ENCODE measurements at regions not wholly inside any gene's neighbourhood (a gene's known extent, or its start where the extent isn't known, plus 50 kb on each side); places are given as distances from the start of the nearest gene placed in this dataset.

DNA sequence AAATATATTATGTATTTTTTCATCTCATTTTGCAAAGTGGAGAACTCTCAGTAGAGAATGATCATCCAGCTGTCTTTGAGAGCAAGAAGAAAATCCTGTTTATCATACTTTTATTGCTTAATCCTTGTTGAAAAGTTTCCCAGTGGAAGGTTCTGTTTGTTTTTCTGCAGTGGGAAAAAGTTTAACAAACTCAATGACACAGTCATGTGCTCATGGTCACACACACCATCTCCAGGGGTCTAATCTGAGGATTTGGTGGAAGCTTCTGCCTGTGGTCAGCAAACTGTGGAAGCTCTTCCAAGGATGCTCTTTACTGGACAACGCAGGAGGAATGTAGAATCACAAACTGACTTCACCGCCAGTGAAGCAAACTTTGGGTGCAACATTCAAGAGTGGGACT, 1003.9 kb downstream of the SORCS3 start:
- Histone ChIP-seq H3K9me3 (ENCODE audit: low read length) (no peaks in the 10 kb centered on the region), H3K27me3 (ENCODE audit: insufficient read depth, low read length) (no peaks in the 10 kb centered on the region), H2AFZ (ENCODE audit: low read depth, low read length) (no peak overlapping the region), H3K36me3 (ENCODE audit: insufficient read depth, low read length) (no peaks in the 10 kb centered on the region), H3K4me3 (ENCODE audit: low read length) (no peak overlapping the region), H3K4me1 (ENCODE audit: insufficient read depth, low read length) (peaks cover 18% of the 10 kb centered on the region)

DNA sequence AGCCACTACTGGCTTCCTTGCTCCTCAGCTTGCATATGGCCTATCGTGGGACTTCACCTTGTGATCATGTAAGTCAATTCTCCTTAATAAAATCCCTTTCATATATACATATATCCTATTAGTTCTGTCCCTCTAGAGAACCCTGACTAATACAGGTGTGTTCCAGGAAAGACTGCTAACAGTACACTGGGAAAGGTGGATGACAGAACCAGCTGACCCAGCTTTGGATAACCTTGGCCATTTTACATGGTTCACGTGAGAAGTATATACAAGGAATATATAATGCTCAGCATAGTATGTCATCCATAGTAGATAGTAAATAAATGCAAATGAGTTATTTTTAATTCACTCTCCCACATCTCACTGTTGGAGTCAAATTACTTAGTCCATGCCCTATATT, 1003.5 kb downstream of the SORCS3 start:
- H3K4me1 ChIP-seq (ENCODE audit: insufficient read depth, low read length), result peaks cover 14% of the 10 kb centered on the region
- H3K36me3 ChIP-seq (ENCODE audit: insufficient read depth, low read length), result no peaks in the 10 kb centered on the region
- H3K9me3 ChIP-seq (ENCODE audit: low read length), result no peaks in the 10 kb centered on the region
- no peak overlapping the region for H3K4me3 ChIP-seq (ENCODE audit: low read length)
- no peaks in the 10 kb centered on the region for H3K27me3 ChIP-seq (ENCODE audit: insufficient read depth, low read length)
- H2AFZ ChIP-seq (ENCODE audit: low read depth, low read length), result no peak overlapping the region

DNA sequence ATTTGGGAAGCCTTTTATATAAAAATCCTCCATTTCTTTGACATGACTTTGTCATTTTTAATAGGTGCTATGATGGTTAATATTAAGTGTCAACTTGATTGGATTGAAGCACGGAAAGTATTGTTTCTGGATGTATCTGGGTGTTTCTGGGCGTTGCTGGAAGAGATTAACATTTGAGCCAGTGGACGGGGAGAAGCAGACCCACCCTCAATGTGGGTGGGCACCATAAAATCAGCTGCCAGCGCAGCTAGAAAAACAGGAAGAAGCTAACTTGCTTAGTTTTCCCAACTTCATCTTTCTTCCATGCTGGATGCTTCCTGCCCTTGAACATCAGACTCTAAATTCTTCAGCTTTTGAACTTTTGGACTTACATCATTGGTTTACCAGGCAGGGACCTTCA, 1003.0 kb downstream of the SORCS3 start:
- Histone ChIP-seq H3K36me3 (ENCODE audit: insufficient read depth, low read length) (no peaks in the 10 kb centered on the region), H3K27me3 (ENCODE audit: insufficient read depth, low read length) (no peaks in the 10 kb centered on the region), H2AFZ (ENCODE audit: low read depth, low read length) (no peak overlapping the region), H3K4me3 (ENCODE audit: low read length) (no peak overlapping the region), H3K9me3 (ENCODE audit: low read length) (no peaks in the 10 kb centered on the region), H3K4me1 (ENCODE audit: insufficient read depth, low read length) (peaks cover 9% of the 10 kb centered on the region)

DNA sequence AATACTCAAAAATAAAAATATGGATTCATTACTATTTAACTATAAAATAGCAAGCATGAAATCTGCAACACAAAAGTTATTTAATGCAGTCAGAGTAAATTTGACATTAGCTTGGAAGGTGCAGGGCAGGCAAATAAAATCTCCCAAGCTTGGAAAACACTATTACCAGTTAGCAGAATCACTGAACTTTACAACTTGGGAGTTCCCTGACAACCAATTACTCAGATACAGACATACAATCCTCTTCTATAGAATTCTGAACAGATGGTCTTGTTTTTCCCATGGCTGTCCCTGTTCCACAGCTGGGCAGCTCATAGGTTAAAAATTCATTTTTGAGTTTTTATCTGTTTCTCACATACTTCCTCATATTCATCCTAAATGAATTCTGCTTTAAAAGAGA, 1002.6 kb downstream of the SORCS3 start:
- Histone ChIP-seq H2AFZ (ENCODE audit: low read depth, low read length) (no peak overlapping the region), H3K4me1 (ENCODE audit: insufficient read depth, low read length) (peaks cover 5% of the 10 kb centered on the region), H3K9me3 (ENCODE audit: low read length) (no peaks in the 10 kb centered on the region), H3K4me3 (ENCODE audit: low read length) (no peak overlapping the region), H3K27me3 (ENCODE audit: insufficient read depth, low read length) (no peaks in the 10 kb centered on the region), H3K36me3 (ENCODE audit: insufficient read depth, low read length) (no peaks in the 10 kb centered on the region)

DNA sequence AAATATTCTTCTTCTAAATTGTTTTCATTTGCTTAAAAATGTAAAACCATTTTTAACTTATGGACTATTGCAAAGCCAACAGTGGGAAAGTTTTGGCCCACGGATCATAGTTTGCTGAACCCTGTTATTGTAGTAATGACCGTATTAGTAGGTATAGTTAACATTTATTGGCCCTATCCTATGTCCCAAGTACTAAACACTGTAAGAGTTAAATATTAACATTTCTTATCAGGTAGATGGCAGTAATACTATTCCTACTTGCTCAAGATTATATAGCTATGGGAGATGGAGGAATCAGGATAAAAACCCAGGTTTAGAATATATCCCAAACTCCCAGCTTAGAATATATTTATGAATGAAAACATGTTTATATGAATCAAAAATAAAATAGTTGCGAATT, 993.2 kb downstream of the SORCS3 start:
- Histone ChIP-seq H2AFZ (ENCODE audit: low read depth, low read length) (no peak overlapping the region), H3K36me3 (ENCODE audit: insufficient read depth, low read length) (no peaks in the 10 kb centered on the region), H3K4me3 (ENCODE audit: low read length) (no peak overlapping the region), H3K27me3 (ENCODE audit: insufficient read depth, low read length) (no peaks in the 10 kb centered on the region), H3K4me1 (ENCODE audit: insufficient read depth, low read length) (no peaks in the 10 kb centered on the region), H3K9me3 (ENCODE audit: low read length) (no peaks in the 10 kb centered on the region)

DNA sequence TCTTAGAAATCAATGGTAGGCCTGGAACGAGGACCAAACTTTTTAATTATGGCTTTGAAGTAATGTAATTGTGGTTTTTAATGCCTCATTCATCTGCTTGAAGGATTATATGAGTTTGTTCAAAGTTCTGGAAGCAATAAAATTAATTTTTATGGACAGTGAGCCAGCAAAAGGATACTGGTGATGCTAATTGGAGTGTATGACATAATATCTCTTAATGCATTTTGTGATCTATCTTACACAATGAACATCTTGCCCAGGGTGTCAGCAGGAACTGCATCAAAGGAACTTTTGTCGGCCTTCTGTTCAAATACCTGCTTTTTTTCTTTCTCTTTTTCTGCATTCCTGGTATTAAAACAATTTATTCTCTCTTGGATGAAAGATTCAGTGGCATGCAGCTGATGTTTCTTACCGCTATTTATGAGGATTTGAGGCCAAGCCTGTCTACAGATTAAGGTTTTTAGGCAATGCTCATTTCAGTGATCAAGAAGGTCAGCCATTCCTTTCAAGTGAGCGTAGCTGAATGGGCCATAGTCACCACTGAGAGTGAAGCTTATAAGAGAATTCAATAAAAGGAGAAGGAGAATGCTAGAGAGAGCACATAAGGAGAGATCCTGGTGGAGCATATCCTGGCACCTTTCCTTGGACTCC, 974.8 kb downstream of the SORCS3 start:
- Histone ChIP-seq H3K4me3 (ENCODE audit: low read length) (no peak overlapping the region), H3K27me3 (ENCODE audit: insufficient read depth, low read length) (no peaks in the 10 kb centered on the region), H3K9me3 (ENCODE audit: low read length) (no peaks in the 10 kb centered on the region), H3K36me3 (ENCODE audit: insufficient read depth, low read length) (no peaks in the 10 kb centered on the region), H3K4me1 (ENCODE audit: insufficient read depth, low read length) (peaks cover 5% of the 10 kb centered on the region), H2AFZ (ENCODE audit: low read depth, low read length) (no peak overlapping the region)

DNA sequence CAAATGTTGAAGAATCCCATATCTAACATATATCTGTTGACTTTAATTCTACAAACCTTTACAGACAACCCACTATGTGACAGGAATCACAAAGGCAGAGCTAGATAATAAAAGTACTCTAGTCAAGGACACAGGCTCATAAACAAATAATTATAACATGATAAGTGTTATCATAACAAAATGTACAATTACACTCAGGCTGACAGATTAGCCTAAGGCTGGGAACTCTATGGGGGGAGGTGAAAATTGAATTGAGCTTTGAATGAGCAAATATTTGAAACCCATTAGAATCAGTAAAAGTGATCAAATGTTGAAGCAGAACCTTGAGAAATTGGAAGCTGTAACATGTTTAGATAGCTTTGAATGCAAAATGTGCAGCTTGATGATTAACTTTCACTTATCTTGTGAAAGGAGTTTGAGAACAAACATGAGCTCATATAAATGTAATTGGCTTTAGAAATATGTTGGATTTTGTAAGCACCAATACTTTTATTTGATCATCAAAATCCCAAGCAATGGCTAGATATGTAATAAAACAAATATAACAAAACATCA, 970.2 kb downstream of the SORCS3 start:
- no peak overlapping the region for H2AFZ ChIP-seq (ENCODE audit: low read depth, low read length)
- no peak overlapping the region for H3K4me3 ChIP-seq (ENCODE audit: low read length)
- H3K9me3 ChIP-seq (ENCODE audit: low read length), result no peaks in the 10 kb centered on the region
- H3K27me3 ChIP-seq (ENCODE audit: insufficient read depth, low read length), result no peaks in the 10 kb centered on the region
- peaks cover 5% of the 10 kb centered on the region for H3K4me1 ChIP-seq (ENCODE audit: insufficient read depth, low read length)
- no peaks in the 10 kb centered on the region for H3K36me3 ChIP-seq (ENCODE audit: insufficient read depth, low read length)

DNA sequence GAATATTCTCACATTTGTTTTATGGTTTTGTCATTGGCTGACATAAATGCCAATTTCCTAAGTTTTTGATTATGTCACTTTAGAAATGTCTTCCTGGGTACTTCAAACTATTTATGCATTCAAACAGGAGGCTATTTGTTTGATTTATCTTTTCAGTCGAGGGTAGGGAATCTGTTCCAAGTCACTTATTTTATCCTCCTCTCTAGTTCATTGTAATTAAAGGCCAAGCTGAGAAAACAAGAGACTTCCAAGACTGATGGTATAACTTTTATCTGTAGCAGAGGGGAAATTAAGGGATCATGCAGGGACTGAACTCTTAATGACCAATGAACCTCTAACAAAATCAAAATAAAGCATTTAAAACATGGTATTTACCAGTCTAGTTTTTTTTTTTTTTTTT, 968.4 kb downstream of the SORCS3 start:
- Histone ChIP-seq H3K9me3 (ENCODE audit: low read length) (no peaks in the 10 kb centered on the region), H3K27me3 (ENCODE audit: insufficient read depth, low read length) (no peaks in the 10 kb centered on the region), H3K36me3 (ENCODE audit: insufficient read depth, low read length) (no peaks in the 10 kb centered on the region), H3K4me3 (ENCODE audit: low read length) (no peak overlapping the region), H2AFZ (ENCODE audit: low read depth, low read length) (no peak overlapping the region), H3K4me1 (ENCODE audit: insufficient read depth, low read length) (peaks cover 7% of the 10 kb centered on the region)

DNA sequence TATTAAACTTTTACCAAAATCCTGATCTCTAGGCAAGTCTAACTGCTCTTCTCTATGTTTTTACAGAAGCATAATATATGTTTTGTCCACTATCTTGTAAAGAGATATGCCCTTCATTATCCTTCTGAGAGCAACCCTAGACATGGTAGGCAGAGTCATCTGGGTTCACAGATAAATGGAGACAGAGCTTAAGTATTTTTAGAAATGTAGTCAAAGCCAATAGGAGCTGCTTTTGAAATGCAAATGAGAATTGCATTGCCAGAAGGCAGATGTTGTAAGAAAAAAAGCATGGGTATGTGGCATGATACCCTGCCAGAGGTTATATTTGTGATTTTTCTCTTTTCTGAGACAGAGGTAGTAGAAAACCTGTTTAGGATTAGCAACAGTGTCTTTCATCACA, 964.8 kb downstream of the SORCS3 start:
- H3K4me1 ChIP-seq (ENCODE audit: insufficient read depth, low read length), result peaks cover 7% of the 10 kb centered on the region
- H3K36me3 ChIP-seq (ENCODE audit: insufficient read depth, low read length), result no peaks in the 10 kb centered on the region
- H2AFZ ChIP-seq (ENCODE audit: low read depth, low read length), result no peak overlapping the region
- no peaks in the 10 kb centered on the region for H3K9me3 ChIP-seq (ENCODE audit: low read length)
- H3K4me3 ChIP-seq (ENCODE audit: low read length), result no peak overlapping the region
- H3K27me3 ChIP-seq (ENCODE audit: insufficient read depth, low read length), result no peaks in the 10 kb centered on the region

DNA sequence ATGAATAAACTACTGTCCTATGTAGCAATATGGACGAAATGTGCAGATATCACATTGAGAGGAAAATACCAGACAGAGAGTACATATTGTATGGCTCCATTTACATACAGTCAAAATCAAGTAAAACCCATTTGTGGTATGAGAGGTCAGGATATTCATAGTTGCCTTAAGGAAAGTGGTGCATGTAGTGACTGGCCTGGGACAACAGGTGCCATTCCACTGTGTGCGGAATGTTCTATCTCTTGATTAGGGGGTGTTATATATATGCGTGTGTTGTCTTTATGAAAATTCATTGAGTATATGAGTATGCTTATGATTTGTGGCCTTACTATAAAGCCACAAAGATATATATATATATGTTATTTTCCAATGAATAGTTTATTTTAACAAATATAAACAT, 964.0 kb downstream of the SORCS3 start:
- no peak overlapping the region for H2AFZ ChIP-seq (ENCODE audit: low read depth, low read length)
- no peaks in the 10 kb centered on the region for H3K9me3 ChIP-seq (ENCODE audit: low read length)
- no peaks in the 10 kb centered on the region for H3K36me3 ChIP-seq (ENCODE audit: insufficient read depth, low read length)
- H3K4me3 ChIP-seq (ENCODE audit: low read length), result no peak overlapping the region
- H3K27me3 ChIP-seq (ENCODE audit: insufficient read depth, low read length), result no peaks in the 10 kb centered on the region
- H3K4me1 ChIP-seq (ENCODE audit: insufficient read depth, low read length), result peaks cover 7% of the 10 kb centered on the region

DNA sequence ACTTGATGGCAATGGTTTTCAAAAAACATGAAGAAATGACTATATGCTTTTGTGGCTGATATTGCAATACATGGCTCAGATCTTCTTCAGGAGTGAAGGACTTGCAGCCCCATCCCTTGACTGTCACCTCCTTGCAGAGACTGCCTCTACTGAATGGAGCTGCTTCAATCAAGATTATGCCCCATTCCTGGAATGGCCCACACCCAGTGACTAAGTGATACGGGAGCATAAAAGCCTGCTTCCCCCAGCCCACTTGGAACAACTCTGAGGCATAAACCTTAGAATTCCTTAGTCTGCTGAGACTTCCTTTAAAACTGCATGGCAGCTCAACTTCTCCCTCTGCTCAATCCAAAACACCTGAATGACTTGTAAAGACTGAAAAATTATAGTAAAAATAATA, 957.1 kb downstream of the SORCS3 start:
- Histone ChIP-seq H3K4me3 (ENCODE audit: low read length) (no peak overlapping the region), H2AFZ (ENCODE audit: low read depth, low read length) (no peak overlapping the region)

DNA sequence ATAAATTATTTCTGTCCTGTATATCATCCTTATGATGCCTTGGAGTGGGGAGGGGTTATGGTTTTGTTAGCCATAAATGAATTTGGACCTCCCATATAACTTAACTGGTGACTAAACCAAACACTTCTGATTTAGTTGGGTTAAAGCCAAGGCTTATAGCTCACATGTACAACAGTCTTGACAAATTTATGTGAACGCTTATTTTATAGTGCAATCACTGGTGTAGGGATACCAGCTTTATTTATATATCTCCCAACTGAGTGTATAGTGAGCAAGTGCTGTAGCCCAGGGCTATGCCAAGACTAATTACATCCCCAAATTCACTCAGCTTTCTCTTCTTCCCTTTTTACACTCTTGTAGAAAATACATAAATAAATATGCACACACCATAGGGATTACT, 956.2 kb downstream of the SORCS3 start:
- H3K36me3 ChIP-seq (ENCODE audit: insufficient read depth, low read length), result no peaks in the 10 kb centered on the region
- H3K9me3 ChIP-seq (ENCODE audit: low read length), result no peaks in the 10 kb centered on the region
- no peak overlapping the region for H3K4me3 ChIP-seq (ENCODE audit: low read length)
- H3K4me1 ChIP-seq (ENCODE audit: insufficient read depth, low read length), result peaks cover 26% of the 10 kb centered on the region
- H2AFZ ChIP-seq (ENCODE audit: low read depth, low read length), result no peak overlapping the region
- H3K27me3 ChIP-seq (ENCODE audit: insufficient read depth, low read length), result no peaks in the 10 kb centered on the region

More for the DNA sequence above, 957.1 kb downstream of the SORCS3 start:
- no peaks in the 10 kb centered on the region for H3K36me3 ChIP-seq (ENCODE audit: insufficient read depth, low read length)
- H3K27me3 ChIP-seq (ENCODE audit: insufficient read depth, low read length), result no peaks in the 10 kb centered on the region
- peaks cover 26% of the 10 kb centered on the region for H3K4me1 ChIP-seq (ENCODE audit: insufficient read depth, low read length)
- no peaks in the 10 kb centered on the region for H3K9me3 ChIP-seq (ENCODE audit: low read length)

DNA sequence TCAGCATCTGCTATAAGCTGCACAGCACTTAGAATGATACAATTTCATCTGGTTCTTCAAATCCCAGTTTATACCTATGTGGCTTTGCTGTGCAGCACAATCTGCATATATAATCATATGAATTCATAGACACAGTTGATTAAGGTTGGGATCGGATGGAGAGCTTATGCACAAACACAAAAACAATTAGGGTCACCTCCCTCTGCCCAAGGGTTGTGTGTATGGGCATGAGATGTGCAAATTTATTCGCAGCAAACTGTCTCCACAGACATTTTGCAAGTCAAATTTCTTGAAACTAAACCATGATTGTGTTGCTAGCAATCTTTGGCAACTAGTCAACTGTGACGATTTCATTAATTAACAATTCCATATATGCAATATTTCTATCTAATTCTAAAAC, 955.7 kb downstream of the SORCS3 start:
- no peaks in the 10 kb centered on the region for H3K36me3 ChIP-seq (ENCODE audit: insufficient read depth, low read length)
- H3K9me3 ChIP-seq (ENCODE audit: low read length), result no peaks in the 10 kb centered on the region
- H2AFZ ChIP-seq (ENCODE audit: low read depth, low read length), result no peak overlapping the region
- no peak overlapping the region for H3K4me3 ChIP-seq (ENCODE audit: low read length)
- H3K4me1 ChIP-seq (ENCODE audit: insufficient read depth, low read length), result peaks cover 26% of the 10 kb centered on the region
- H3K27me3 ChIP-seq (ENCODE audit: insufficient read depth, low read length), result no peaks in the 10 kb centered on the region

DNA sequence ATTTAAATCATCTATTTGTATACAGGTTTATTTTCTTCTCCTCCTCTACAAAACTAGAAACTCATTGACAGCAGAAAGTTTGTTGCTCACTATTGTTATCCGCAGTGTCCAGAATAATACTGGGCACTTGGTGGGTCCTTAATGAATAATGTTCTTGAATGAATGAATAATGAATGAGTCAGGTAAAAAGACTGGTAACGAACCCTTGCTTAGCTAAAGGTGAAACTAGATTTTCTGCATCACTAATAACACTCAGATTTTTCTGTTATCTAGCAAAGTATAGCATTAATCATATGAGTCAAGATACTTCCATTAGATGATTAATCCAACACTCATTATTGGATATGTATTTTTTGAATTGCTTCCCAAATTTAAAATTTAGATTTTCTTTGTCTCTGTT, 953.2 kb downstream of the SORCS3 start:
- no peak overlapping the region for H2AFZ ChIP-seq (ENCODE audit: low read depth, low read length)
- H3K27me3 ChIP-seq (ENCODE audit: insufficient read depth, low read length), result no peaks in the 10 kb centered on the region
- no peaks in the 10 kb centered on the region for H3K9me3 ChIP-seq (ENCODE audit: low read length)
- H3K4me3 ChIP-seq (ENCODE audit: low read length), result no peak overlapping the region
- H3K4me1 ChIP-seq (ENCODE audit: insufficient read depth, low read length), result peaks cover 21% of the 10 kb centered on the region
- no peaks in the 10 kb centered on the region for H3K36me3 ChIP-seq (ENCODE audit: insufficient read depth, low read length)

All from neuron (in vitro differentiated cells).